Gastroesophageal sphincter (tissue), 4 donors: ENCODE measurements at regions not wholly inside any gene's neighbourhood (a gene's known extent, or its start where the extent isn't known, plus 50 kb on each side); places are given as distances from the start of the nearest gene placed in this dataset.

Experiments used
- ATAC-seq: fragments of 150-250 bp; one replicate; pipeline ENCODE4 v1.9.1; 2016; ENCODE audit warnings: mild to moderate bottlenecking, moderate library complexity
- H3K27ac ChIP-seq, 4 donors: fragments of 200-600 bp; sonication (generic) in 3 of 4; 1 replicate in 3 of 4; 2 replicates in 1 of 4; pipeline ENCODE4 v1.5.1; 2016 to 2019
- H3K27me3 ChIP-seq: fragments of 200-600 bp; sonication (generic); one replicate; pipeline ENCODE4 v1.5.1; 2019
- H3K36me3 ChIP-seq, 2 donors: fragments of 200-600 bp; sonication (generic); one replicate each; pipeline ENCODE4 v1.5.1; 2019; ENCODE audit warnings: control low read depth in 1 of 2
- H3K4me1 ChIP-seq, 3 donors: fragments of 200-600 bp; sonication (generic); 1 replicate in 2 of 3; 2 replicates in 1 of 3; pipeline ENCODE4 v1.5.1; 2016 to 2019; ENCODE audit warnings: control low read depth in 2 of 3
- H3K4me3 ChIP-seq, 2 donors: fragments of 200-600 bp; sonication (generic); one replicate each; pipeline ENCODE4 v1.5.1; 2019; ENCODE audit warnings: mild to moderate bottlenecking in 1 of 2, moderate library complexity in 1 of 2
- H3K9me3 ChIP-seq, 3 donors: fragments of 200-600 bp; sonication (generic); one replicate each; pipeline ENCODE4 v1.5.1; 2017 to 2019; ENCODE audit warnings: control low read depth in 2 of 3
- CTCF ChIP-seq, 4 experiments: fragments of 200-600 bp in 2 of 4; fragments of 450-650 bp in 2 of 4; sonication (generic) in 1 of 4; IDR thresholded peaks; one replicate each; pipeline ENCODE4 v1.5.1; 2017 to 2019; ENCODE audit warnings: antibody characterized with exemption in 4 of 4, mild to moderate bottlenecking in 2 of 4, moderate library complexity in 2 of 4
- EP300 ChIP-seq: sonication (generic); formaldehyde crosslinking; IDR thresholded peaks from one replicate; pipeline ENCODE4 v1.6.1; 2017; ENCODE audit warnings: antibody characterized with exemption, mild to moderate bottlenecking
- POLR2A ChIP-seq, 2 donors: fragments of 450-650 bp; IDR thresholded peaks; one replicate each; pipeline ENCODE4 v1.6.1; 2017; ENCODE audit warnings: antibody characterized with exemption in 2 of 2, mild to moderate bottlenecking in 2 of 2, moderate library complexity in 1 of 2
- POLR2AphosphoS5 ChIP-seq: sonication (generic); formaldehyde crosslinking; IDR thresholded peaks from one replicate; pipeline ENCODE4 v1.6.1; 2017; ENCODE audit warnings: antibody characterized with exemption
- WGBS, 2 donors: methylation state at CpG; one replicate each; pipeline ENCODE4 v1.1.5; 2018; ENCODE audit warnings: low coverage in 1 of 2; 5-methylcytosine and 5-hydroxymethylcytosine counted together

- H3K4me3 ChIP-seq = no peak overlapping the region
- H3K4me1 ChIP-seq = no peaks in the 10 kb centered on the region
- ATAC-seq = no peak
- no peaks in the 10 kb centered on the region for H3K9me3 ChIP-seq
- WGBS, 2 donors = 36 to 55% methylated on average over 5 of the region's 5 CpGs
- H3K27me3 ChIP-seq = no peaks in the 10 kb centered on the region
- H3K36me3 ChIP-seq = no peaks in the 10 kb centered on the region
- no peak for TF ChIP-seq POLR2A (IDR thresholded peaks at IDR 0.05)
- TF ChIP-seq EP300 = no peak
- TF ChIP-seq POLR2AphosphoS5 = no peak
- no peak for TF ChIP-seq CTCF (IDR thresholded peaks at IDR 0.05)
- no peak overlapping the region for H3K27ac ChIP-seq
Measured at GRCh38 chr10:56028298-56029132, 332.5 kb downstream of the ZWINT start.

- Histone ChIP-seq H3K36me3 (no peaks in the 10 kb centered on the region), H3K27ac (no peak overlapping the region), H3K4me1 (no peaks in the 10 kb centered on the region), H3K27me3 (no peaks in the 10 kb centered on the region), H3K9me3 (peaks cover 0 to 14% (median 0%) of the 10 kb centered on the region in 3 donors), H3K4me3 (no peak overlapping the region)
- no peak for ATAC-seq
- TF ChIP-seq CTCF (IDR thresholded peaks at IDR 0.05) (no peak), POLR2AphosphoS5 (no peak), POLR2A (IDR thresholded peaks at IDR 0.05) (no peak), EP300 (no peak)
Measured at GRCh38 chr10:56012101-56012500, 349.0 kb downstream of the ZWINT start.

GRCh38 chr10:56003555-56003954 is 357.5 kb downstream of the ZWINT start:
- TF ChIP-seq CTCF (IDR thresholded peaks at IDR 0.05) = no peak
- TF ChIP-seq POLR2A (IDR thresholded peaks at IDR 0.05) = no peak
- TF ChIP-seq POLR2AphosphoS5 = no peak
- no peak for TF ChIP-seq EP300
- no peak for ATAC-seq
- H3K36me3 ChIP-seq = no peaks in the 10 kb centered on the region

GRCh38 chr10:55989188-55989587 is 371.9 kb downstream of the ZWINT start:
- Histone ChIP-seq H3K4me3 (no peak overlapping the region), H3K9me3 (no peaks in the 10 kb centered on the region), H3K27ac (no peak overlapping the region), H3K36me3 (no peaks in the 10 kb centered on the region), H3K4me1 (no peaks in the 10 kb centered on the region), H3K27me3 (no peaks in the 10 kb centered on the region)
- no peak for ATAC-seq
- WGBS, 2 donors = 20 to 55% methylated on average over 2 to 3 of the region's 3 CpGs
- TF ChIP-seq POLR2A (IDR thresholded peaks at IDR 0.05) (no peak), POLR2AphosphoS5 (no peak), CTCF (IDR thresholded peaks at IDR 0.05) (no peak), EP300 (no peak)

More at GRCh38 chr10:56003555-56003954, 357.5 kb downstream of the ZWINT start:
- WGBS, 2 donors = 71 to 76% methylated on average over 2 of the region's 2 CpGs
- Histone ChIP-seq H3K9me3 (no peaks in the 10 kb centered on the region), H3K27ac (no peak overlapping the region), H3K27me3 (no peaks in the 10 kb centered on the region), H3K4me1 (no peaks in the 10 kb centered on the region), H3K4me3 (no peak overlapping the region)

- Histone ChIP-seq H3K4me3 (no peak overlapping the region), H3K9me3 (no peaks in the 10 kb centered on the region), H3K4me1 (no peaks in the 10 kb centered on the region), H3K27me3 (no peaks in the 10 kb centered on the region), H3K27ac (no peak overlapping the region), H3K36me3 (no peaks in the 10 kb centered on the region)
- ATAC-seq = no peak
- no peak for TF ChIP-seq EP300
- no peak for TF ChIP-seq CTCF (IDR thresholded peaks at IDR 0.05)
- no peak for TF ChIP-seq POLR2AphosphoS5
- no peak for TF ChIP-seq POLR2A (IDR thresholded peaks at IDR 0.05)
- WGBS, 2 donors = 39% methylated on average over 2 of the region's 2 CpGs
Measured at GRCh38 chr10:55979203-55979602, 381.9 kb downstream of the ZWINT start.
